ENCODE measurements at regions not wholly inside any gene's neighbourhood (a gene's known extent, or its start where the extent isn't known, plus 50 kb on each side); places are given as distances from the start of the nearest gene placed in this dataset.

- TF ChIP-seq CTCF (IDR thresholded peaks at IDR 0.05; ENCODE audit: low read depth, low read length, poor library complexity, severe bottlenecking) (no peak), EZH2phosphoT487 (IDR thresholded peaks at IDR 0.05; ENCODE audit: borderline replicate concordance, low read length) (no peak)
Measured at GRCh38 chr10:3337741-3338140, 165.2 kb upstream of the PITRM1 start.
